ENCODE measurements at regions not wholly inside any gene's neighbourhood (a gene's known extent, or its start where the extent isn't known, plus 50 kb on each side); places are given as distances from the start of the nearest gene placed in this dataset.

DNA sequence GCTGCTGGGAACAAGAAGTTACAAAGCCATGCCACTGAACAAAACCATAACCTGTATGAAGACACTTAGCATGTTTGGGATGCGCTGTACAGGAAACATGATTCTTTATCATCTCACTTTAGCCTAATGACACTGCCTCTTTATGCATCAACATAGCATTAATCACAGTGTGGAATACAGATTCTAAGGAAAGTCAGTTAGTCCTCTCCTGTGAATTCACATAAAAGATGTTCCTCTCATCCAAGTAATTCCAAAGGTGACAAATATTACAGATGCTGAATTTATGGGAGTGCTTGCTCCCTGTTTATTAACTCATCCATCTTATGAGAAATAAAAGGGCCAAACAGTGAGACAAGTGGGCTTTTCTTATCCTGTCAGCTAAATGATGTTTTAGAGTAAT is 1677.7 kb downstream of the EFNA5 start:
- TF ChIP-seq TAF1 (IDR thresholded peaks at IDR 0.05; ENCODE audit: borderline replicate concordance, insufficient read depth, low read length) (no peak), POLR2AphosphoS5 (IDR thresholded peaks at IDR 0.05; ENCODE audit: low read depth, low read length) (no peak)

Measured in PFSK-1 (cell line).